ENCODE measurements at regions not wholly inside any gene's neighbourhood (a gene's known extent, or its start where the extent isn't known, plus 50 kb on each side); places are given as distances from the start of the nearest gene placed in this dataset.

- H4K20me1 ChIP-seq (replicated peaks; ENCODE audit: control insufficient read depth, insufficient read depth, low read length), result no peaks in the 10 kb centered on the region
- no peaks in the 10 kb centered on the region for H3K27me3 ChIP-seq (ENCODE audit: control insufficient read depth in 2 of 2, insufficient read depth in 2 of 2, low read length in 2 of 2)
- H2AFZ ChIP-seq (ENCODE audit: low read depth, low read length), result no peak overlapping the region
- H3K9me1 ChIP-seq (ENCODE audit: control insufficient read depth, insufficient read depth, low read length), result no peaks in the 10 kb centered on the region
- H3K27ac ChIP-seq (ENCODE audit: extremely low read depth, low read depth, low read length), result no peak overlapping the region
- no TSS peak for BruUV-seq (replicated peaks)
- DNase-seq (ENCODE audit: extremely low read depth in 1 of 4, low spot score in 3 of 4), result no peak
- no peak overlapping the region for H3K4me3 ChIP-seq
- TF ChIP-seq ETV1 (tag; conservative IDR thresholded peaks at IDR 0.05; ENCODE audit: low read depth), result no peak
- no peaks in the 10 kb centered on the region for H3K79me2 ChIP-seq (ENCODE audit: control insufficient read depth, insufficient read depth, low read length)
- CTCF ChIA-PET (ENCODE audit: low intra/inter-chr PET ratio), result no interaction called here
- in situ Hi-C loops (cut with MboI), result no loop called here
- ATAC-seq, result no peak
- H3K4me2 ChIP-seq (ENCODE audit: insufficient read depth, low read length), result no peak overlapping the region
- intact Hi-C loops (cut with micrococcal nuclease), result no loop called here
- H3K9me3 ChIP-seq (replicated peaks; ENCODE audit: control insufficient read depth, insufficient read depth, low read depth, low read length), result no peaks in the 10 kb centered on the region
- no peaks in the 10 kb centered on the region for H3K4me1 ChIP-seq (replicated peaks in 1 of 2; ENCODE audit: control insufficient read depth in 2 of 2, insufficient read depth in 2 of 2, low read length in 2 of 2)
- POLR2A ChIA-PET, result no interaction called here
- 3% methylated on average over 5 of the region's 5 CpGs for WGBS (ENCODE audit: insufficient coverage, low coverage, missing lambda C conversion rate)
- no peak overlapping the region for H3K9ac ChIP-seq (ENCODE audit: insufficient read depth in 1 of 2, low read depth in 2 of 2, low read length in 2 of 2)
- FAIRE-seq, result no peak
- H3K36me3 ChIP-seq (ENCODE audit: control insufficient read depth, insufficient read depth, low read length), result no peaks in the 10 kb centered on the region
Measured at GRCh38 chr18:51562866-51563265, 365.4 kb upstream of the MEX3C start.

- no peaks in the 10 kb centered on the region for H3K9me3 ChIP-seq (replicated peaks; ENCODE audit: control insufficient read depth, insufficient read depth, low read depth, low read length)
- no peaks in the 10 kb centered on the region for H4K20me1 ChIP-seq (replicated peaks; ENCODE audit: control insufficient read depth, insufficient read depth, low read length)
- H2AFZ ChIP-seq (ENCODE audit: low read depth, low read length), result no peak overlapping the region
- no TSS peak for BruUV-seq (replicated peaks)
- H3K79me2 ChIP-seq (ENCODE audit: control insufficient read depth, insufficient read depth, low read length), result no peaks in the 10 kb centered on the region
- TF ChIP-seq SMAD4 (CRISPR knock-in tag; conservative IDR thresholded peaks at IDR 0.05) (no peak), MIER1 (IDR thresholded peaks at IDR 0.05; ENCODE audit: low read depth) (no peak), MAFF (IDR thresholded peaks at IDR 0.05; ENCODE audit: low read length) (no peak), HDGF (IDR thresholded peaks at IDR 0.05) (no peak), FOXJ3 (CRISPR knock-in tag; IDR thresholded peaks at IDR 0.05) (no peak), ZNF124 (CRISPR knock-in tag; IDR thresholded peaks at IDR 0.05) (no peak), EP400 (IDR thresholded peaks at IDR 0.05) (no peak), ZNF175 (CRISPR knock-in tag; IDR thresholded peaks at IDR 0.05; ENCODE audit: low read depth) (no peak), NFE2L1 (tag; IDR thresholded peaks at IDR 0.05; ENCODE audit: borderline replicate concordance, low read depth) (no peak)
- H3K4me1 ChIP-seq (replicated peaks in 1 of 2; ENCODE audit: control insufficient read depth in 2 of 2, insufficient read depth in 2 of 2, low read length in 2 of 2), result no peaks in the 10 kb centered on the region
- no peak overlapping the region for H3K4me3 ChIP-seq
- DNase-seq (ENCODE audit: extremely low read depth in 1 of 4, low spot score in 3 of 4) (no peak), FAIRE-seq (no peak), ATAC-seq (no peak)
- CTCF ChIA-PET (ENCODE audit: low intra/inter-chr PET ratio), result no interaction called here
- no peak overlapping the region for H3K4me2 ChIP-seq (ENCODE audit: insufficient read depth, low read length)
- no peaks in the 10 kb centered on the region for H3K27me3 ChIP-seq (ENCODE audit: control insufficient read depth in 2 of 2, insufficient read depth in 2 of 2, low read length in 2 of 2)
- H3K9me1 ChIP-seq (ENCODE audit: control insufficient read depth, insufficient read depth, low read length), result no peaks in the 10 kb centered on the region
- 0% methylated on average over 4 of the region's 6 CpGs for WGBS (ENCODE audit: insufficient coverage, low coverage, missing lambda C conversion rate)
- in situ Hi-C loops (cut with MboI), result no loop called here
- POLR2A ChIA-PET, result no interaction called here
- no peak overlapping the region for H3K9ac ChIP-seq (ENCODE audit: insufficient read depth in 1 of 2, low read depth in 2 of 2, low read length in 2 of 2)
- intact Hi-C loops (cut with micrococcal nuclease), result no loop called here
- H3K36me3 ChIP-seq (ENCODE audit: control insufficient read depth, insufficient read depth, low read length), result no peaks in the 10 kb centered on the region
- no peak overlapping the region for H3K27ac ChIP-seq (ENCODE audit: extremely low read depth, low read depth, low read length)
Measured at GRCh38 chr18:51563396-51563795, 365.9 kb upstream of the MEX3C start.

Data from K562 (cell line).